PC-9 (cell line): ENCODE measurements at regions not wholly inside any gene's neighbourhood (a gene's known extent, or its start where the extent isn't known, plus 50 kb on each side); places are given as distances from the start of the nearest gene placed in this dataset.
A peak's percentile ranks its signal among the peaks of the same experiment; 100 is the strongest.

ENCODE experiments used
- BruUV-seq: library from RNA; stranded (reverse); fragments of 400-500 nt; replicated peaks from 2 replicates; lab custom pipeline; 2021; lab: Mats Ljungman, UMichigan
- CTCF ChIA-PET: fragments of 300-600 bp; sonication (Branson Sonifier 250); formaldehyde crosslinking; loops from one replicate; lab custom pipeline; 2022; ENCODE audit warnings: antibody characterized with exemption; lab: Charles Lee
- POLR2A ChIA-PET: fragments of 300-600 bp; sonication (Branson Sonifier 250); formaldehyde crosslinking; loops from one replicate; lab custom pipeline; 2022; ENCODE audit warnings: antibody characterized with exemption; ENCODE audit not compliant: unreplicated experiment; lab: Charles Lee
- DNase-seq, 2 experiments: peaks; one replicate each; pipeline versions ENCODE4 v3.0.0 to v3.0.0-alpha.2; 2015 to 2022; ENCODE audit warnings: mixed read lengths in 1 of 2
- H2AFZ ChIP-seq: fragments of 200-600 bp; sonication (generic); 2 replicates; pipeline ENCODE4 v1.8.1; 2017; ENCODE audit warnings: antibody characterized with exemption
- H3F3A ChIP-seq: fragments of 200-600 bp; sonication (generic); 2 replicates; pipeline ENCODE4 v1.8.1; 2017; ENCODE audit warnings: antibody characterized with exemption, mild to moderate bottlenecking, low read depth; ENCODE audit not compliant: insufficient read depth
- H3K27ac ChIP-seq: fragments of 200-600 bp; sonication (generic); 2 replicates; pipeline ENCODE4 v1.6.1; 2016; ENCODE audit warnings: mixed run types
- H3K27me3 ChIP-seq: fragments of 200-600 bp; sonication (generic); 2 replicates; pipeline ENCODE4 v1.6.1; 2016; ENCODE audit warnings: low read depth, mixed run types; ENCODE audit not compliant: insufficient read depth
- H3K36me3 ChIP-seq: fragments of 200-600 bp; sonication (generic); 2 replicates; pipeline ENCODE4 v1.6.1; 2016; ENCODE audit warnings: low read depth, mixed run types
- H3K4me1 ChIP-seq: fragments of 200-600 bp; sonication (generic); replicated peaks from 2 replicates; pipeline ENCODE4 v1.6.1; 2016; ENCODE audit warnings: mixed run types; ENCODE audit not compliant: insufficient read depth
- H3K4me2 ChIP-seq: fragments of 200-600 bp; sonication (generic); 2 replicates; pipeline ENCODE4 v1.6.1; 2017; ENCODE audit warnings: mixed run types
- H3K4me3 ChIP-seq: fragments of 200-600 bp; sonication (generic); 2 replicates; pipeline ENCODE4 v1.6.1; 2016; ENCODE audit warnings: mixed run types
- H3K79me2 ChIP-seq: fragments of 200-600 bp; sonication (generic); 2 replicates; pipeline ENCODE4 v1.6.1; 2017; ENCODE audit warnings: low read depth, mixed run types
- H3K9me2 ChIP-seq: fragments of 200-600 bp; sonication (generic); 2 replicates; pipeline ENCODE4 v1.8.1; 2017; ENCODE audit warnings: mild to moderate bottlenecking; ENCODE audit not compliant: insufficient read depth
- H3K9me3 ChIP-seq: fragments of 200-600 bp; sonication (generic); 2 replicates; pipeline ENCODE4 v1.8.1; 2016; ENCODE audit warnings: low read depth; ENCODE audit not compliant: insufficient read depth
- H4K20me1 ChIP-seq: fragments of 200-600 bp; sonication (generic); 2 replicates; pipeline ENCODE4 v1.8.1; 2017; ENCODE audit not compliant: insufficient read depth
- CTCF ChIP-seq: fragments of 200-600 bp; sonication (generic); conservative IDR thresholded peaks from 2 replicates; pipeline ENCODE4 v1.6.1; 2017; ENCODE audit warnings: mixed run types, antibody characterized with exemption, mild to moderate bottlenecking, moderate library complexity
- EZH2 ChIP-seq: fragments of 200-600 bp; sonication (generic); IDR thresholded peaks from 2 replicates; pipeline ENCODE4 v1.8.0; 2017; ENCODE audit warnings: antibody characterized with exemption, low read depth
- intact Hi-C: fragments of 100-400 bp; cut with micrococcal nuclease; formaldehyde crosslinking; loops from one replicate; pipeline ENCODE4 v1.10.0; 2022; ENCODE audit not compliant: unreplicated experiment

- Histone ChIP-seq H3K27ac (no peak overlapping the region), H3K27me3 (no peaks in the 10 kb centered on the region), H3K4me3 (no peak overlapping the region), H3K79me2 (no peaks in the 10 kb centered on the region), H3K9me3 (no peaks in the 10 kb centered on the region), H2AFZ (no peak overlapping the region), H4K20me1 (no peaks in the 10 kb centered on the region), H3K9me2 (no peaks in the 10 kb centered on the region), H3K4me1 (peaks cover 15% of the 10 kb centered on the region), H3K4me2 (no peak overlapping the region), H3F3A (no peaks in the 10 kb centered on the region), H3K36me3 (no peaks in the 10 kb centered on the region)
- BruUV-seq = no TSS peak
- ChIA-PET CTCF (no interaction called here), POLR2A (no interaction called here)
- no peak for TF ChIP-seq EZH2
- TF ChIP-seq CTCF = no peak
- no peak for DNase-seq
- intact Hi-C loops = no loop called here
These were observed 595.6 kb downstream of the LTN1 start for GRCh38 chr21:28397040-28397439.

GRCh38 chr21:28396421-28396820 lies 596.3 kb downstream of the LTN1 start:
- Histone ChIP-seq H3K4me1 (peaks cover 15% of the 10 kb centered on the region), H3K4me2 (no peak overlapping the region), H3K36me3 (no peaks in the 10 kb centered on the region), H3K4me3 (no peak overlapping the region), H3K27ac (no peak overlapping the region), H4K20me1 (no peaks in the 10 kb centered on the region), H3K27me3 (no peaks in the 10 kb centered on the region), H3K79me2 (no peaks in the 10 kb centered on the region), H3K9me3 (no peaks in the 10 kb centered on the region), H3F3A (no peaks in the 10 kb centered on the region), H3K9me2 (no peaks in the 10 kb centered on the region), H2AFZ (no peak overlapping the region)
- ChIA-PET POLR2A (no interaction called here), CTCF (no interaction called here)
- no peak for DNase-seq
- BruUV-seq = no TSS peak
- no peak for TF ChIP-seq EZH2
- no peak for TF ChIP-seq CTCF
- intact Hi-C loops = no loop called here

- BruUV-seq = no TSS peak
- Histone ChIP-seq H3K4me1 (peaks cover 15% of the 10 kb centered on the region), H3F3A (no peaks in the 10 kb centered on the region), H2AFZ (no peak overlapping the region), H3K27me3 (no peaks in the 10 kb centered on the region), H3K4me2 (peak overlapping the region; percentile 31), H3K36me3 (no peaks in the 10 kb centered on the region), H4K20me1 (no peaks in the 10 kb centered on the region), H3K79me2 (no peaks in the 10 kb centered on the region), H3K27ac (peak overlapping the region; percentile 75), H3K9me3 (no peaks in the 10 kb centered on the region), H3K4me3 (no peak overlapping the region), H3K9me2 (no peaks in the 10 kb centered on the region)
- intact Hi-C loops = loop anchor here (1.0 to 5.0 kb wide), 3 partner anchors 44 to 303 kb away; no protein-coding TSS in a partner anchor
- peak; percentile 75 to 84 for DNase-seq
- no peak for TF ChIP-seq CTCF
- no peak for TF ChIP-seq EZH2
- ChIA-PET POLR2A (interaction anchor here (0.5 to 0.7 kb wide), 3 partner anchors 10 to 575 kb away, joined by 5 to 8 read pairs (median 6); no protein-coding TSS in a partner anchor), CTCF (interaction anchor here (1.3 kb wide), 1 partner anchor 352 kb away, joined by 4 read pairs; no protein-coding TSS in a partner anchor)
These were observed 599.4 kb downstream of the LTN1 start for GRCh38 chr21:28393279-28393678.
